GM19240 (cell line): ENCODE measurements at regions not wholly inside any gene's neighbourhood (a gene's known extent, or its start where the extent isn't known, plus 50 kb on each side); places are given as distances from the start of the nearest gene placed in this dataset.

Source experiments
- DNase-seq: peaks from one replicate; pipeline ENCODE4 v3.0.0; 2011; ENCODE audit warnings: low spot score; ENCODE audit not compliant: insufficient read length

DNA sequence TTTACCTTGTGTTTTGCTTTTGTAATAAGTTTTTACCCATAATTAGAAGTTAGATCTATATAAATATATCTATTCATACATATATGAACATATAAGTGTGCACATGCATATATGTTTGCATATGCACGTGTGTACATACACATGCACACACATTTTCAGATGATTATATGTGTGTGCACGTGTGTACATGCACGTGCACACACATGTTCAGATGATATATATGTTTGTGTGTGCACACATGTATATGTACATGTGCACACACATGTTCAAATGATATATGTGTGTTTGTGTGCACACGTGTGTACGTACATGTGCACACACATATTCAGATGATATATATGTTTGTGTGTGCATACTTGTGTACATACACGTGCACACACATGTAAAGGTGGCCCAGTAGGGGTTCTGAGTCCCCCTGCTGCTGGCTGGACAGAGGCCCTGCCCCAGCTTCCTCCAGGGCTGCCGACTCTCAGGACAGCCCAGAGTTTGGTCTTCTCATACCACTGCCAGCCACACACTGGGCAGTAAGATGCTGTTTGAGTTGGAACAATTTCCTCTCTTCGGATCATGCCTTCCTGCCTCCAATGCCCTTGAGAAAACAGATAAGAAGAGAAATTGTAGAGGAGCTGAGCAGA, 252.3 kb upstream of the PPP2R2D start:
- no peak for DNase-seq

DNA sequence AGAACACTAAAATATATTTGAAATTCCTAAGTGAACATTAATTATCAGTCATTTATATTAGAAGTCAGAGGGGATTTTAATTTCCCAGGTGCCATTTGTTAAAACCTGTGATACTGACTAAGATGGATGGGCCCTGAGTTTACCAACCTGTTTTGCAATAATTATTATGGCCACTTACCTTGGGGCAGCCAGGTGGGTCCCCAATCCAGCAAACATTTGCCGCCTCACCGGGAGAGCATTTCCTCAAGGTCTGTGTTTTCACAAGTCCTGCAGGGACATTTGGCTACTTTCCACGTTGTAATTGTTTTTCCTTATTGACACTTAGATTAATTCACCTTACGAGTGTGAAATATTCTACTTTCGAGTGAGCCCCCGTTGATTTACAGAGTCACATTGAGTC, 251.2 kb upstream of the PPP2R2D start:
- DNase-seq = no peak

DNA sequence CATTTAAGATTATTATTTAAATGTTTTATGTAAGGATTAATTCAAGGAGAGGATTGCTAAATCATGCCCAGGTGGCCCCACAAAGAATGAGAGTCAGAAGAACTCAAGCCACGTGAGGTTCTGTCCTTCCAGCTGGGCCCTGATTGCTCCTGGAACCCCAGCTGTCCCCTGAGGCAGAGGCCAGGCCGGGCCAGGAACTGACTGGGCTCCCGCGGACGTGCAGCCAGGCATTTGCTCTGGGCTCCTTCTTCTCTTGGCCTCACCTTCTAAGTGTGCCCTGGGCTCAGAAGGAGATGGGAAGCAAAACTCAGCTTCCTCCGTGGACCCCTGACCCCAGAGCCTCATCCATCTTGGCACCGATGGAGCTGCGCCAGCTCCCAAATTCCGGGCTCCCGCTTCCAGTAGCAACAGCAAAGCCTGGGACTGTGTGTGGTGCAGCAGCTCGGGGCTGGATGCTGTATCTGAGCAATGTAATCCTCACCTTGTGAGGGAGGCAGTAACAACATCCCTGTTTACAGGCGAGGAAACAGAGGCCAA, 250.6 kb upstream of the PPP2R2D start:
- DNase-seq = no peak

DNA sequence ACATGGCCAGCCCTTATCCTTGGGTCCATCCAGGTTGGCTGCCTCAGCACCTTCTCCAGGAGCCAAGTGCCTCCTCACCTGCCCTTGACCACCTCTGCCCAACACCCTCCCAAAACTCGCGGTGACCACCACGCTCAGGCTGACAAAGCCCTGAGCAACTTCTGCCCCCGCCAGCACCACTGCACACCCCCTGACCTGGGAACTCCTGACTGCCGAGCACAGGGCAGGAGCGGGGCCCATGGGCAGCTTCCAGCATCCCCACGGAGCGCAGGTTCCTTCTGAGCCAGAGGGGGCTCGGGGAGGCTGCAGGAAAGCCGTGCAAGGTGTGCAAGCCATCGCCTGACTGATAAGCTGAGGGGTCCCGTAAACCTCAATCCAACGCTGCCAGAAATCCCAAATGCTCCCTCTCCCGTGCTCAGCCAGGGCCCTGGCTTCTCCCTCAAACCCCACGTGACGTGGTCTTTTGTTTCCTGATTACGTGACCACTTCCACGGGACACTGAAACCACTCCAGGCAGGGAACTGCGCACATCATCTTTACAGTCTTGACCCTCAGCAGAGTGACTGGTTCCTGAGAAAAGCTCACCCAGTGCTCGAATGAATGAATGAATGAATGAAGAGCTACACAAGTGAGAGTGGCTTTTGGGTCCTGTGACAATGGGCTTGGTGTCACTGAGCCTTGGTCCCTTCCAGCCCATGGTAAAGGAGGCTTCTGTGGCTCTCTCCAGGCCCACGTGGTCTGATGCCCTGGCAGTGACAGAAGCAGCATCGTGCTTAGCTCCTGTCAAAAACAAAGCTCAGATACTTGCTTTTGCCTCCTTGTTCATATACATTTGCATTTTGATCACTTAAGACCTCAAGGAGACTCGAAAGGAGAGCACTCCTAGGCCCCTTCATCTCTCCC, 249.8 kb upstream of the PPP2R2D start:
- no peak for DNase-seq

DNA sequence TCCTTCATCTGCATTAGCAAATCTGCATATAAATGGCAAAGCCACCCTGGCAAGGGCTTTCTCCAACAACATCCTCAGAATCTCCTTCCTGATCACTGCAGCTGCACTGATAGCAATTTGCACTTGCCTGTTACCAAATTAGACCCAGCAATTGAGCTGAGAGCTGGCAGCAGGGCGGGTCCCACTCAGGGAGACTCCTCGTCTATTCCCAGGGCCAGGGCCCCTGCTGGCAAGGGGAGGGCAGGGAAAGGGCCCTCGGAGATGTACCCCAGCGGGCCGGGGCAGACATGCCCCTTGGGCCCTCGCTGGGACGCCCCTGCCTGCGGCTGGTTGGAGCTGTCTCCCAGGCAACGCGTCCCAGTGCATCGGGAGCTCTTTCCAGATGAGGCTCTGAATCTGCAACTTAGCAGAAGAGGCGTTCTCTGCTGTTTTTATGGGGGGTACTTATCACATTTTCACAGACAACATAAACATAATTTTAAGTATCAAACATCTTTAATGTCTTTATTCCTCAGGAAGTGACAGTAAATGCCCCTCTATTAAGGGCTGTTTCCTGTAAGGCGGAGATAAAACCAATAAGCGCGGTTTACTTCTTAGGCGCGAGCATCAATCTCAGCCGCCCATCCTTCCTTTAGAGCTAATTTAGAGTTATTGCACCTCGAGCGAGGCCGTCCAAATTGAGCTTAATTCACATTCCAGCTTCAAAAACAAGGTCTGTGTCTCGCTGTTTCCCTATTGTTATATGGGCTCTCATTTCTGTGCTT, 249.0 kb upstream of the PPP2R2D start:
- no peak for DNase-seq

DNA sequence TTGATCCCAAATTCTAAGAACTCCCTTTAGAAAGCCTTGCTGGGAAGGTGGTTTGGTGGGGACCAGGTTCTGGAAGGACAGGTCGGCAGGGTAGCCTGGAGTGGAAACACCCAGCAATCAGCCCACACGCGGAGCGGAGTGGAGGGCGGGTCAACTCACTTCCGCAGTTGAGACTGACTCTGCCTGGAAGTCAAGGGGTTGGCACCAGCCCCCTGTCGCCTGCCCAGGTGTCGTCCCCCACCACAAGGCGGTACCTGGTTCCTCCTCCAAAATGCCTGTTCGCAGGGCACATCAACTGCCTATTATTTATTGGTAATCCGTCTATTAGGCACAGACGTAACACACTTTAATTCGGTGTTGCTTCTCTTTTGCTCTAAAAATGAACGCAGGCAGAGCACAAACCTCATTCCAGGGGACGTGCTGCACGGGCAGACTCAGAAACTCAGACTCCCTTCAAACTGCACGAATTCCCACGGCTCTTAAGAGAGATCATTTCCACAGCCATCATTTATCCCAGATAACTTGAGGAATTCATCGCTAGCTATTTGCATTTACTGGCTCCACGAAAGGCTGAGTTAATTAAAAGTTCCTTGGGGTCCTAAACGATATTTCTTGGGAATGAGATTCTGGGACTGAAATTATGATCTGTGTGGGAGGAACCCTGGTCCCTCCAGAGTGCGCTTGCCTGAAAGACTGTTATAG, 248.2 kb upstream of the PPP2R2D start:
- DNase-seq = no peak

DNA sequence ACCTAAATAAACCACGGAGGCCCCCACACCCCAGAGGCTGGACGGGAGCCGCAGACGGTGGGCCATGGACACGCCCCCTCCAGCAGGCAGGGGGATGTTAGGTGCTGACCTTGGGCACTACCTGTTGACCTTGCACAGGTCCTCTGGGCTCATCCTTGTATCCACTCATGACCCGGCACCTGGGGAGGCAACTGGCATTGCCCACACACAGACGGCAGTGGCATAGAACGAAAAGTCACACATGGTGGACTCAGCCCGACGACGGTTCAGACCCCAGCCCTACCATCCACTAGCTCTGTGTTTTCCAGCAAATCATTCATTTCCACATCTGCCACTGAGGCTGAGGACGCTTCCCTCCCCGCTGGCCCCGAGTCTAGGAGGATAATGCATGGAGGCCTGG, 247.7 kb upstream of the PPP2R2D start:
- DNase-seq = no peak

DNA sequence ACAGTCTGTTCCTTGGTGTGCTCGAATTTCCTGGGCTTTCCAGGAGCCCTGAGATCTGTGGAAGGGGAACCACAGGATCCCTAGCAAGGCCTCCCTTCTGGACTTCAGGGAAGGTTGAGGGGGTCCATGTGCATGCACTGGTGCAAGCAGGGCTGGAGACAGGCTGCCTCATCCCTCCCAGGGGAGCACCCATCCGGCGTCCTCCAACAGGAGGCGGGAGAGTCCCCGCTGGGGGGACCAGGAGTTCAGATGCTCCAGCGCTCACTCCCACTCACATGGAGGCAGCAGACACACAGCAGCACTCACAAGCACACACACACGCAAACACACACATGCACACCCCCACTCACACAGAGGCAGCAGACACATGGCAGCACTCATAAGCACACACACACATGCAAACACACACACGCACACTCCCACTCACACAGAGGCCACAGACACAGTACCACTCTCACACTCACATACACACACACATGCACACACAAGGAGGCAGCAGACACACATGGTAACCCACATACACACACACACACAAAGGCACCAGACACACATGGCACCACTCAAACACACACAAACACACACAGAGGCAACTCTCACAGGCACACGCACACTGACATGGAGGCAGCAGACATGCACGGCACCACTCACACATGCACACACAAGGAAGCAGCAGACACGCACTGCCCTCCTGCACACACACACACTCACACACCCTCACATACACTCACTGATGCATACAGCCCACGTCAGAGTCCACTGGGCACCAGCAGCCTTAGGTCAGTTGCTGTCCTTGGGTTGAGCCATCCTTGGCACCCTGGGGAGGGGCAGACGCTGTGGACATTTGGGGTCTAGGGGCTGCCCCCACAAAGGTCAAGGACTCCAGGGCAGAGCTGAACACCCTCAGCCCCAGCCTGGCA, 247.0 kb upstream of the PPP2R2D start:
- DNase-seq = no peak

DNA sequence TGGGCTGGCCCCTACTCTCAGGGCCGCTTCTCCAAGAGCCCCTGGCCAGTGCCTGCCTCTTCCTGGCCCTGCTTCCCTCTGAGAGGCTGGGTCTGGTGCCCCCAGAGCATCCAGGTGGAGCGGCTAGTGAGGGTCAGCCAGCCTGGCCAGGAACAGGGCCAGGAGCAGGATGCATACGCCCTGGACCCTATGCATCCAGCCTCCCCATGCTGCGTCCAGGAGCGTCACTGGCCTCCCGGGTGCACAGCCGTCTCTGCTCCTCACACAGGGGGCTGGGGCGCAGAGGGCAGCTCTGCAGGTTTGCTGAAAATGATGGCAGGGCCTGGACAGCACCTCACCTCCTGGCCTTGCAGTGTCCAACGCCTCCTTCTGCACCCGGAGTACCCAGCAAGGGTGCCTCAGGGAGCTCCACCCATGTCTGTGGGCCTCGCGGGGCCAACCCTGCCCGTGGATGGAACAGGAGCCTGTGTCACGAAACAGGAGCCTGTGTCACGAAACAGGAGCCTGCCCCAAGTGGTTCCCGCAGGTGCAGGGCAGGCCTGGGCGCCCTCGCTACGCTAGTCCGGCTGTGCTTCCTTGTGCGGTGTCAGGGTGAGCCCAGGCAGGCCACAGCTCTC, 246.2 kb upstream of the PPP2R2D start:
- DNase-seq = no peak

DNA sequence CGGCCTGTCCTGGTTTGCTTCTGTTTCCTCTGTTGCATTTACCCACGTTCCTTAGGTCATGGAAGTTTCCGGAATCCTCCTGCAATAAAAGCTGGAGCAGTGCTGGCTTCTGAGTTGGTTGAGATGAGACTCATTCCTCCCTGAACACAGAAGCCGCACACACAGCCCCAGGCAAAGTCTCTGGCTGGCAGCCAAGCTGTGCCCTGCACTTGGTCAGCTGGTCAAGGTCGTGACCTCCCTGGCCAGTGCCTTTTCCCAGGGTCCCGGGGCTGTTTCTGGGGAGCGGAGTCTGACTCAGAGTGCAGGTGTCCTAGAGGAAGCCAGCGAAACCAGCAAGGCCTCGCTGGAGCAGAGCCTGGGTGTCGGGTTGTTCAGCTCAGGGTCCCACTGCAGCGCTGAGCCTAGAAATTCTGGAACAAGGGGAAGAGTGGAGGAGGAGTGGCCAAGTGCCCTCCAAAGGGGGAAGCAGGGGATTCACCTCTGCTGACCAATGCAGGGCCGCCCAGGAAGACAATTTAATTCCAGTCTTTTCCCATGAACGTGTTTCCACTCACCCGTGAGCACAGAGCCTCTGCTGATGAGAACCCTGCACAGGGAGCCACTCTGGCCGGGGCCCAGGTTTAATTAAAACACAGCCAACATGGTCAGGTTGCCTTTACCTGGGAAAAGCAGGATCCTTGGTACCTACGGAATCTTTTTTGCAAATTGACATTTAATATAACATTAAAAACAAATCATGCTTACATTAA, 245.5 kb upstream of the PPP2R2D start:
- DNase-seq = no peak

DNA sequence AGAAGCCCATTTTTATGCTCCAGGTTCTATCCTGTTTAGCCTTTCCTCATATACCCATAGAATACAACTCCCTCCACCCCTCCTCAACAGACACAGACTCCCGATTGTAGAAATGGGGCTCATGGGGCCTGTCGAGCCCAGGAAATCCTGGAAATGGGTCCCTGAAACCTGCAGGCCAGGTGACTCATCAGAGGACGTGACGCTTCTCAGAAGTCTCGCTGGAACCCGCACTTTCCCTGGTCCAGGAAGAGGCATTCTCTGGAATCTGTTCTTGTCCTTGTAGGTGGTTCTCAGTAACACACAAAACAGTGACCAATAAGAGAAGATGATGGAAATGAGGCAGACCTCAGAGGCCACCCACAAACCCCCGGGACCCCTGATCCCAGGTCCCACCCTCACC, 244.8 kb upstream of the PPP2R2D start:
- no peak for DNase-seq

DNA sequence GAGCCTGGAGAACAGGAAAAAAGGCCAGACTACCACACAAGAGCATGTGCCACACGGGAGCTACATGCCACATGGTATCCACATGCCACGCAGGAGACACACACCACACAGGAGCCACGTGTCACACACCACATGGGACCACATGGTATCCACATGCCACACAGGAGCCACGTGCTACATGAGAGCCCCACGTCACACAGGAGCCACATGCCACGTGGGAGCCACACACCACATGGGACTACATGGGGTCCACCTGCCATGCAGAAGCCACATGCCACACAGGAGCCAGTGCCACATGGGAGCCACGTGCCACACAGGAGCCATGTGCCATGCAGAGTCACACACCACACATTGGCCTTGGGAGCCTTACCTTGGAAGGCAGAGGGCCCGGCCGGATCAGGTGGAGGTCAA, 244.4 kb upstream of the PPP2R2D start:
- DNase-seq = no peak

DNA sequence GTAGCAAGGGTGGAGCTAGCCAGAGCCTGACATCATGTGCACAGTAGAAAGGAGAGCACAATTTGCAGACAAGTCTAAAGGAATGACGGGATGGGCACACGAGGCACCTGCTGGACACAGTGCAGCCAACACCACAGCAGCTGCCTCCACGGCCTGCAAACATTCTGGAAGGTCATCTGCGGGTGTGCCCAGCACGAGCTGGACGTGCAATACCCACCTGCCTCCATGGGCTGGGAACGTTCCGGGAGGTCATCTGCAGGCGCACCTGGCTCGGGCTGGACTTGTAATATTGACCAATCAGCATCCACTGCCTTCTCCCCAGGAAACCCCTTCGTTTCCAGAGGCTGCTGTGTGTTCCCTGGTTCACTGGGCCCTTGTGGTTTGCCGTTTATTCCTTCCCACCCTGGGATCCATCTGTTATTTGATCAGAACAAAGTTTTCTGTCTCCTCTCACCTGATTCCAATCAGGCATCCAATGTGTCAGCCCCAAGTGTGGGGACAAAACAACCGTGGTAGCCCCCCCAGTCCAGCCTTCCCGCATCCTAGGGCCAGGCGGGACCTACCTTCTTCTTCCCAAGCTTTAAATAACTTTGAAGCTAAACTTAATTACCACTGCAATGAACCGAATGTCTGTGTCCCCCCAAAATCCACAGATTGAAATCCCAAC, 243.4 kb upstream of the PPP2R2D start:
- no peak for DNase-seq

DNA sequence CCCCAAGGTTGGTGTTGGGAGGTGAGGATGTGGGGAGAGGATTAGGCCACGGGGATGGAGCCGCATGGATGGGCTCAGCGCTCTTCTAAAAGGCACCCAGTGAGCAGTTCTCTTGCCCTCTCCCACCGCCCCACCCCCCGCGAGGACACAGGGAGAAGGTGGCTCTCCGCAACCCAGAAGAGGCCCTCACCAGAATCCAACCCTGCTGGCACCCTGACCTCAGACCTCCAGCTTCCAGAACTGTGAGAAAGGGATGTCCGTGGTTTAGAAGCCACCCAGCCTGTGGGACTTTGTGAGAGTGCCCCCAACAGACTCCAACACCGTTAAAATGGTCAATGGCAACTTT, 242.8 kb upstream of the PPP2R2D start:
- DNase-seq = no peak

DNA sequence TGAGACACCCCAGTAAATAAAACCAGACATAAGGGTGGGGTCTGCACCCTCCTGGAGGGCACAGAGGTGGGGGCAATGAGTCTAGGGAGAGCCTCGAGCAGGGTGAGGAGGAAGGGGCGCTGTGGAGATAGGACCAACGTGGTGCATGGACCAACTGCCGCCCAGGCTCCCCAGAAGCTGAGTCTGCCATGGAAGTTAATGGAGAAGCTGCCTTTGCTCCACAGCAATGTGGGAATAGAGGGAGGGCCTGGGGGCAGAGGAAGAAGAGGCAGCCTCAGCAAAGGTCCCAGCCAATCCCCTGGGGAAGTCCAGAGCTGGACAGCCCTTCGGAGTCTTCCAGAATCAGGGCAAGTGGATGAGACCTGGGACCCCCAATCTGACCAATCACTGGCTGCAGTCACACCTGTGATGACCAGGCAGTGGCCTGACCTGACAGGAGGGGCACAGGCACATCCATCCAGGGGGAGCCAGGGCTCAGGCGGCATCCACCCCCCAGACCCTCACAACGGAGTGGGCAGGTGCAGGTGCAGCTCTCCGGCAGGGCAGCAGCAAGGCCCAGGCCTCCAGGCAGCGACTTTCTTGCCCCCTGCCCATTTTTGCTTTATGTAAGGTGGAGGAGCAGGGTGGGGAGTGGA, 242.2 kb upstream of the PPP2R2D start:
- DNase-seq = no peak

DNA sequence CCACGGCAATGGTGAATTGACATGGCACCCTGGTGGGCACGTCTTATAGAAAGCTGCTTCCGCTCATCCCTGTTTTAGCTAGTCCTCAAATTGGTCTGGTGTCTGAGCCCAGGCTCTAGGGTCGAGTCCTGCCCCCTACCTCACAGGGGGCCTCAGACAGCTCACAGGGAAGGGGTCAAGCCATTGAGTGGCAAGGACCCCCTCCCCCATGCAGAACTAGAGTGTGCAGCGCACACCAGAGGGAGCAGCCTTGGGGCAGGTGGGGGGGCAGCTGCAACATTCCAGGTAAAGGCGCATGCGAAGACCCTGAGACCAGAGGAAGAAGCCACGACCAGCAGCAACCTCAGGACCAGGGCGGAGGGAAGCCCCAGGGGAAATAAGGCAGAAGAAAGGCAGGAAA, 240.4 kb upstream of the PPP2R2D start:
- no peak for DNase-seq

DNA sequence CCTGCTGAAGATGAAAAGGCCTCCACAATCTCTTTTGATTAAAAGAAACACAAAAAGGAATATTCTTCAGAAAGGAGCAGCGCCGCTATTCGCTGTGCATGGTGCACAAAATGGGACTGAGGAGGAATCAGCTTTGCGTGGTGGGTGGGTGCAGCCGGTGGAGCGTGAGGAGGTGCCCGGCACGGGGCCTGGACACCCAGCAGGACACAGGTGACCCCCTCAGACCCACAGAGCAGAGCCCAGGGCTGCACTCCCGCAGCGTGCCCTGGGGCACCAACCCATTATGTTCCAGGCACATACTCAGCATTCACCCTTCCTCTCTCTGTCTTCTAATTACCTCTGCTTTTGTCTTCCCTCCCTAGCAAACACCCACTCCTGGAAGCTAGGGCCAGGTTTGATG, 238.0 kb upstream of the PPP2R2D start:
- DNase-seq = no peak

DNA sequence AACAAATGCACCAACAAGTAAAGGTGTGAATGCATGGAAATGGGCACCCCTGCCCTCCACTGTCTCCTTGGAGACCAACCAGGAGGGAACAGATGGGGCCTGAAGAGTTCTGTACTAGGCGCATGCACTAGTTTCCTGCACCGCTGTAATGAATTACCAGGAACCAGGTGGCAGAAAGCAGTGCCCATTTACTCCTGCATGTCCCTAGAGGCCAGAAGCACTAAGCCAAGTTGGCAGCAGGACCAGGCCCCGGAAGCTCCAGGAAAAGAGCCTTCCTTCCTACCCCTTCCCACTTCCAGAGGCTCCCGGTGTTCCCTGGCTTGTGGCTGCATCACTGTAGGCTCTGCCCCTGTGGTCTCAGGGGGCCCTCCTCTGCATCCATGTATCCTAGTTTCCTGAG, 237.5 kb upstream of the PPP2R2D start:
- DNase-seq = no peak
